PC-9 (cell line): ENCODE measurements at regions not wholly inside any gene's neighbourhood (a gene's known extent, or its start where the extent isn't known, plus 50 kb on each side); places are given as distances from the start of the nearest gene placed in this dataset.

Experiments used
- CTCF ChIP-seq: fragments of 200-600 bp; sonication (generic); conservative IDR thresholded peaks from 2 replicates; pipeline ENCODE4 v1.6.1; 2017; ENCODE audit warnings: mixed run types, antibody characterized with exemption, mild to moderate bottlenecking, moderate library complexity
- EZH2 ChIP-seq: fragments of 200-600 bp; sonication (generic); IDR thresholded peaks from 2 replicates; pipeline ENCODE4 v1.8.0; 2017; ENCODE audit warnings: antibody characterized with exemption, low read depth

GRCh38 chr10:123398756-123399155, 244.6 kb downstream of the BUB3 start:
- TF ChIP-seq CTCF (no peak), EZH2 (no peak)
